Upper lobe of right lung (tissue), 1 donor: ENCODE measurements at regions not wholly inside any gene's neighbourhood (a gene's known extent, or its start where the extent isn't known, plus 50 kb on each side); places are given as distances from the start of the nearest gene placed in this dataset.

Source experiments
- ATAC-seq: fragments of 200-7000 bp; cut with Tn5 transposase; one replicate; pipeline ENCODE4 v1.9.1; 2020; ENCODE audit warnings: mild to moderate bottlenecking, moderate library complexity
- DNase-seq: peaks from one replicate; pipeline ENCODE4 v3.0.0-alpha.2; 2020
- H3K27ac ChIP-seq: fragments of 200-600 bp; one replicate; pipeline ENCODE4 v1.8.0; 2022
- H3K27me3 ChIP-seq: fragments of 200-600 bp; one replicate; pipeline ENCODE4 v1.8.0; 2022; ENCODE audit warnings: mild to moderate bottlenecking
- H3K36me3 ChIP-seq: fragments of 200-600 bp; one replicate; pipeline ENCODE4 v1.8.0; 2022
- H3K4me1 ChIP-seq: fragments of 200-600 bp; one replicate; pipeline ENCODE4 v1.8.0; 2022
- H3K4me3 ChIP-seq: fragments of 200-600 bp; one replicate; pipeline ENCODE4 v1.8.0; 2022; ENCODE audit warnings: mild to moderate bottlenecking
- H3K9me3 ChIP-seq: fragments of 200-600 bp; one replicate; pipeline ENCODE4 v1.8.0; 2022
- intact Hi-C: fragments of 100-400 bp; cut with DNase I; formaldehyde crosslinking; loops from one replicate; pipeline ENCODE4 v1.11.0; 2022
- TF ChIP-seq, protein P1 (sequence below): fragments of 200-600 bp; IDR thresholded peaks from one replicate; pipeline ENCODE4 v1.8.0; 2022; ENCODE audit warnings: antibody characterized with exemption
- donor health status: DM: no; HTN: yes; CAD: no; lungs with severe emphysema.

DNA sequence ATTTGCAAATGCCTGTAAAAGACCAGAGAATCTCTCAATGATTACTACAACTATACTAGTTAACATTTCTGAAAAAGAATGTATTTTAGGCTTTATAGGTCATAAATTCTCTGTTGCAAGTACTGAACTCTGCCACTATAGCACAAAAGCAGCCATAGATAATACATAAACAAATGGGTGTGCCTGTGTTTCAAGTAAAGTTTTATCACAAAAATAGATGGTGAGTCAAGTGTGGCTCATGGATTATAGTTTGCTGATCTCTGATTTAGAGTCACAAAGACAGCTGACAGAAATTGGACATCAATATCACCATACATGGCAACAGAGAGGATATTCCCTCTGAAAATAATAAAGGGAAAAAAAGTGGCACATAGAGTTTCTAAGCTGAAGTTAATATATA is 68.1 kb downstream of the FSCB start:
- intact Hi-C loops, result no loop called here
- Histone ChIP-seq H3K9me3 (no peaks in the 10 kb centered on the region), H3K27ac (no peak overlapping the region), H3K4me3 (no peak overlapping the region), H3K36me3 (no peaks in the 10 kb centered on the region), H3K4me1 (no peaks in the 10 kb centered on the region), H3K27me3 (no peaks in the 10 kb centered on the region)
- DNase-seq (no peak), ATAC-seq (no peak)
- TF ChIP-seq, protein P1, sequence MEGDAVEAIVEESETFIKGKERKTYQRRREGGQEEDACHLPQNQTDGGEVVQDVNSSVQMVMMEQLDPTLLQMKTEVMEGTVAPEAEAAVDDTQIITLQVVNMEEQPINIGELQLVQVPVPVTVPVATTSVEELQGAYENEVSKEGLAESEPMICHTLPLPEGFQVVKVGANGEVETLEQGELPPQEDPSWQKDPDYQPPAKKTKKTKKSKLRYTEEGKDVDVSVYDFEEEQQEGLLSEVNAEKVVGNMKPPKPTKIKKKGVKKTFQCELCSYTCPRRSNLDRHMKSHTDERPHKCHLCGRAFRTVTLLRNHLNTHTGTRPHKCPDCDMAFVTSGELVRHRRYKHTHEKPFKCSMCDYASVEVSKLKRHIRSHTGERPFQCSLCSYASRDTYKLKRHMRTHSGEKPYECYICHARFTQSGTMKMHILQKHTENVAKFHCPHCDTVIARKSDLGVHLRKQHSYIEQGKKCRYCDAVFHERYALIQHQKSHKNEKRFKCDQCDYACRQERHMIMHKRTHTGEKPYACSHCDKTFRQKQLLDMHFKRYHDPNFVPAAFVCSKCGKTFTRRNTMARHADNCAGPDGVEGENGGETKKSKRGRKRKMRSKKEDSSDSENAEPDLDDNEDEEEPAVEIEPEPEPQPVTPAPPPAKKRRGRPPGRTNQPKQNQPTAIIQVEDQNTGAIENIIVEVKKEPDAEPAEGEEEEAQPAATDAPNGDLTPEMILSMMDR, result no peak

DNA sequence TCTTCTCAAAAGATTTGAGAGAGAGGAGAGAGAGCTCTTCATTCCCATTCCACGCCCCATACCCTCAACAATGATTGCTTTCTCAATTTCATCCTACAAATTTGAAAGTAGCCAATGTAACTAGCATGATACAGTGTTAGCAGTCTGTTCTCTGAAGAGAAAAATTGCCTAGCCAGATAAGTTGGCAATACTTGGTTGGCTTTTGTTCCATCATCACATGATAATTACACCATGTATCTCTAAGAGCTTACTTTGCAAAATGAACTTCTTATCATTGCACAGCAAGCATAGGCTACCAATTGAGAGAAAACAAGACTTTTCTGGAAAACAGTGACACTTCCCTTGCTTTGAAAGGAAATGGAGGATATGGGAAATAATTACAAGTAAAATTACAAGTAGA is 68.9 kb downstream of the FSCB start:
- no peaks in the 10 kb centered on the region for H3K27me3 ChIP-seq
- no peaks in the 10 kb centered on the region for H3K9me3 ChIP-seq
- ATAC-seq (no peak), DNase-seq (no peak)
- intact Hi-C loops, result no loop called here
- TF ChIP-seq, protein P1, result no peak
- H3K36me3 ChIP-seq, result no peaks in the 10 kb centered on the region
- no peaks in the 10 kb centered on the region for H3K4me1 ChIP-seq
- no peak overlapping the region for H3K4me3 ChIP-seq
- no peak overlapping the region for H3K27ac ChIP-seq

DNA sequence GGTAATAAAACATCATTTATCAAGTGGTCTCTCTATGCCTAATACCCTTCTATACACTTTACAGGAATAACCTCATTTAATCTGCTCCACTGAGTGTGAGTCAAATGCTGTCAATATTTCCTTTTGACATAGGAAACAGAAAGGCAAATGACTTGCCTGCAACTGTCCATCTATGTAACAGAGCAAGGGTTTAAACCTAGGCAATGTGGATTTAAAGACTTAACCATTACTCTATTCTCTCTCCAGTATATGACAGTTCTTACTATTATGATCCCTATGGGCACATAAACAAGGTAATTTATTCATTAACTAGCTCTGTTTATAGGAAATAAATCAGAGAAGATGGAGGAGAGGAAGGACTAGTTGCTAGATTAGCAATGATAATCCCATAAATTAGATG is 70.6 kb downstream of the FSCB start:
- Histone ChIP-seq H3K27ac (no peak overlapping the region), H3K36me3 (no peaks in the 10 kb centered on the region), H3K27me3 (no peaks in the 10 kb centered on the region), H3K4me3 (no peak overlapping the region), H3K9me3 (no peaks in the 10 kb centered on the region), H3K4me1 (no peaks in the 10 kb centered on the region)
- TF ChIP-seq, protein P1, result no peak
- intact Hi-C loops, result no loop called here
- DNase-seq (no peak), ATAC-seq (no peak)

DNA sequence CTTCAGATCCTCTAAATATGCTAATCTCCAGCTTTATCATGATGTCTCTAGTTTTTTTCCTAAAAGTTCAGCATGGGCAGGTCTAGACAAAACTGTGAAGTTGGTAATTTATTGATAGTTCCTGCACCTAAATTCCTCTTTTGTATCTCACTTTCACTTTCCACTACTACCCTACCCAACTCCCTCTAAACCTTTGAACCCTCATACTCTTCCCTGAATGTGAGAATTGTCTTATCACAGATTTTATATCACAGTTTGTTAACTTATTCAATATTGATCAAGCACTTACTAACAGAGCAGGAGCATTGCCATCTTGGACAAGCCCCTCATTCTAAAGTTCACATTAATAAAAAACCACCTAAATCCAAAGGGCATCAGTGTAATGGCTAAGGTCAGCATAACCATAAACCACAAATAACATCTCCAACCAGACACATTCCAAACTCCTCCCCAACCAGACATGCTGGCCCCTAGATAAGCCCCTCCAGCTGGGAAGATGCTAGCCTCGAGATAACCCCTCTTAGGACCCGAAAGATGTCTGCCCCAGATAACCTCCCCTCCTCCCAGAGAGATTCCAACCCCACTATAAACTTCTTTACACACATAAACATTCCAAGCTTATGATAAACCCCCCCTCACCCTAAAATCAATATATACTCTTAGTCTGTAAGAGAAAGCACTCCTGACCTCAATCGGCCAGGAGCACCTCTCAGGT is 78.7 kb downstream of the FSCB start:
- intact Hi-C loops, result no loop called here
- Histone ChIP-seq H3K27ac (no peak overlapping the region), H3K27me3 (no peaks in the 10 kb centered on the region), H3K4me1 (no peaks in the 10 kb centered on the region), H3K36me3 (no peaks in the 10 kb centered on the region), H3K9me3 (no peaks in the 10 kb centered on the region), H3K4me3 (no peak overlapping the region)
- no peak for ATAC-seq
- no peak for DNase-seq
- TF ChIP-seq, protein P1, result no peak

DNA sequence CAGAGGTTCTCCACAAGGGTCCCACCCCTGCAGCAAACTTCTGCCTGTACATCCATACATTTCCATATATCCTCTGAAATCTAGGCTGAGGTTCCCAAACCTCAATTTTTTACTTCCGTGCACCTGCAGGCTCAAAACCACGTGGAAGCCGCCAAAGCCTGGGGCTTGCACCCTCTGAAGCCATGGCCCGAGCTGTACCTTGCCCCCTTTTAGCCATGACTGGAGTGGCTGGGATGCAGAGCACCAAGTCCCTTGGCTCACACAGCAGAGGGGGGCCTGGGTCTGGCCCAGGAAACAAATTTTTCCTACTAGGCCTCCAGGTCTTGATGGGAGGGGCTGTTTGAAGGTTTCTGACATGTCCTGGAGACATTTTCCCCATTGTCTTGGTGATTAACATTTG is 84.4 kb downstream of the FSCB start:
- Histone ChIP-seq H3K4me1 (no peaks in the 10 kb centered on the region), H3K27me3 (no peaks in the 10 kb centered on the region), H3K27ac (no peak overlapping the region), H3K4me3 (no peak overlapping the region), H3K36me3 (no peaks in the 10 kb centered on the region), H3K9me3 (no peaks in the 10 kb centered on the region)
- TF ChIP-seq, protein P1, result no peak
- intact Hi-C loops, result no loop called here
- DNase-seq (no peak), ATAC-seq (no peak)

DNA sequence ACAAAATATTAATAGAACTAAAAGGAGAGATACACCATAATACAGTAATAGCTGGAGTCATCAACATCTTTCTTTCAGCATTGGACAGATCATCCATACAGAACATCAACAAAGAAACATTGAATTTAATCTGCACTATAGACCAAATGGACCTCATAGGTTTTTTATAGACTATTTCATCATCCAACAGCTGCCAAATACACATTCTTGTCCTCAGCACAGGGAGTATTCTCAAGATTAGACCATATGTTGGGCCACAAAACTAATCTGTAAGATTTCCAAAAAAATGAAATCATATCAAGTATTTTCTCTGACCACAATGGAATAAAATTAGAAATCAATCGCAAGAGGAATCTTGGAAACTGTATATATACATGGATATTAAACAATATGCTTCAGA is 86.9 kb downstream of the FSCB start:
- H3K27ac ChIP-seq, result no peak overlapping the region
- TF ChIP-seq, protein P1, result no peak
- intact Hi-C loops, result no loop called here
- no peak for ATAC-seq
- H3K9me3 ChIP-seq, result no peaks in the 10 kb centered on the region
- no peak overlapping the region for H3K4me3 ChIP-seq
- H3K27me3 ChIP-seq, result no peaks in the 10 kb centered on the region
- no peaks in the 10 kb centered on the region for H3K36me3 ChIP-seq
- H3K4me1 ChIP-seq, result no peaks in the 10 kb centered on the region
- DNase-seq, result no peak
